Fibroblast of skin of scalp (primary cell): ENCODE measurements at regions not wholly inside any gene's neighbourhood (a gene's known extent, or its start where the extent isn't known, plus 50 kb on each side); places are given as distances from the start of the nearest gene placed in this dataset.

Experiments
- DNase-seq: peaks from one replicate; pipeline ENCODE4 v3.0.0-alpha.2; 2013

DNA sequence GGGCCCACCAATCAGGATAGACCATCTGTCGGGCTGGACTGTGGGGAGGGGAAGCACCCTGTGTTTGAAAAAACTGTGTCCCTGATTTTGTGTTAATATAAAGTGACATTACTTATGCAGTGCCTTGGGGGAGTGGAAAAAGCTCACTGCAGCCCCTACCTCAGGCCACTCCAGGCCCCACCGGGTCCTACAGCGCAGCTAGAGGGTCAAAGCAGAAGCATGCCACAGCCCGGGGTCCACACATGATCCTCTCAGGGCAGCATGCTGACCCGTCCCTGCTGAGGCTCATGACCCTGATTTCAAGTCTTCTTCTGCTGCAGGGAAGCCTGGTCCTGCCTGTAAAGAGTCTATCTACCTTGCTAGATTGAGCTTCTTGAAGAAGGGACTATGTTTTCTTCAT is 133.0 kb upstream of the PLCB4 start:
- no peak for DNase-seq

DNA sequence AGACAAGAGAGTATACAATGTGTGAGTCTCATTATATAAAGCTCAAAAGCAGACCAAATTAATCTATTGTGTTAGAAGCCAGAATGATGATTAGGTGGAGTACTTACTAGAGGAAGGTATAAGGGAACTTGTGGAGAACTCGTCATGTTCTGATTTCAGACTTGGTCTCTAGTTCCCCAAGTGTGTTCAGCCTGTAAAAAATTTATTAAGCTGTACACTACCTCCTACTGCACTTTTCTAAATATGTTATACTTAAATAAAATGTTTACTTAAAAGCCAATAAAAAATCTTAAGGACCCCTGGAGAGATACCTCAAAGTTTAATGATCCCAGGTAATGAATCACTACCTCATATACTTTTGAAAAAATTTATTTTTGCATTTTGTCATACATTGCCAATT is 130.4 kb upstream of the PLCB4 start:
- DNase-seq: no peak

DNA sequence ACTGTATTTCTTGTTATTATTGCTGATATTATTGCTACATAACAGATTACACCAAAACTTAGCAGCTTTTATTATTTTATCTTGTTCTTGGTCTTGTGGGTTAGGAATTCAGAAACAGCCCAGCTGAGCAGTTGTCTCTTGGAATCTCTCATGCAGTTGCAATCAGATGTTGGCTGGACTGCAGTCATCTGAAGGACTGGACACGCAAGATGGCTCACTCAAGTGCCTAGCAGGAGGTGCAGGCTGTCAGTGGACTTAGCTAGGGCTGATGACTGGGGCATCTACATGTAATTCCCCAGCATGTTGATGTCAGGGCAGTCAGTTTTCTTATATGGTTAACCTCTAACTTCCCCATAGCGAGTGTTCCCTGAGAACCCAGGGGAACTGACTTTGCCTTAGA is 128.6 kb upstream of the PLCB4 start:
- no peak for DNase-seq

DNA sequence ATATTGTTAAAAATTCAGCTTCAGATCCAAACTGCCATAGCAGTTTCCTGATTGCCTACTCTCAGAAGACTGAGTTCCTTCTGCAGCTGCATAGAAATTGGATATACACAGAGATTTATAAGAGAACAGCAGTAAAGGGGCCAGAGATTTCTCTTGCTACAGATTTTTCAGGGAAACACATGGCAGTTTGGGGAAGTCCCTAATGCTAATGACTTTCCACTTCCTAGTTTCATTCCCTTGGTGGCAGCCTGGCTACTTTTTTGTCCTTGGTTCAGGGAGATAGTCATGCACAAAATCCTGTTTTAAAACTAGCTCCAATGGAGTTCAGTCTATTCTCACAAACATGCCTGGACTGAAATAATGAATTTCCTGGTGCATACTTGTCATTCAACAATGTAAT is 125.3 kb upstream of the PLCB4 start:
- DNase-seq: no peak

DNA sequence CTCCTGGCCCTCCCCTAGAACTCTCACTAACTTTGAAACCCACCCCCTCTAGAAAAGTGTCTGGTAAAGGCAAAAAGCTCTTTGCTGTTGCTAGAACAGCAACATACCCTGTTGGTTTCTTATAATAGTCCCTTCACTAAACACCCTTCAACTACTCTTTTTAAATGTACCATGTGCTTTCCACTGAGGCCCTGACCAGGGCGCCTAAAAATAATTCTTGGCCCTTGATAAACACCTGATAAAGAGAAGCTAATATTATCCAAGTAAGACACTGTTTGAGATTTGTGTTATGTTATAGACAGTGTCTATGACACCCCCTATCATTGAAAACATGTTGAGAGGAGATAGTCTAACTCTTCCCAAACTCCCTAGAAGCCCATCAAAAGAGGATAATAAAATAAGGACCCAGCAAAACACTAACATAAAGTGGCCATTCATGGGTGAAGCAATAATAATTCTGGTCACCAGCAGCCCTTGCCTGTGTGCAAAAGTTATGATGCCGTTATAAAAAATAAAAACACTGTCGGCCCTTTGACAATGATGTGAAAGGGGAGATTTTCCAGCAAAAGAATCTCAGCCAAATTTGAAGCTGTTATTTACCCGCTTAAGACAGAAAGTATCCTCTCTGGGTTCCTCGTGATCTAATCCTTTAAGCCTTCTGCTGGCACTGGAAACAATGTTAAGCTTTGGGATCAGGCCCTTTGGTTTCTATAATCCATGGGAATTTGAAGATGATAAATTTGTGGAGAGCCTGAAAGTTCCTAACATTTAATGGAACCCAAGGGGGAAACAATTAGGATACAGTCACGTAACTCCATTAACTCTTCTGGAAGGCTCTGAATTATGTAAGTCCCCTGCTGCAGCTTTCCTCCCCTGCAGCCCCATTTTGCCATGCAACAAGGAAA is 122.6 kb upstream of the PLCB4 start:
- peak; percentile 27 for DNase-seq

DNA sequence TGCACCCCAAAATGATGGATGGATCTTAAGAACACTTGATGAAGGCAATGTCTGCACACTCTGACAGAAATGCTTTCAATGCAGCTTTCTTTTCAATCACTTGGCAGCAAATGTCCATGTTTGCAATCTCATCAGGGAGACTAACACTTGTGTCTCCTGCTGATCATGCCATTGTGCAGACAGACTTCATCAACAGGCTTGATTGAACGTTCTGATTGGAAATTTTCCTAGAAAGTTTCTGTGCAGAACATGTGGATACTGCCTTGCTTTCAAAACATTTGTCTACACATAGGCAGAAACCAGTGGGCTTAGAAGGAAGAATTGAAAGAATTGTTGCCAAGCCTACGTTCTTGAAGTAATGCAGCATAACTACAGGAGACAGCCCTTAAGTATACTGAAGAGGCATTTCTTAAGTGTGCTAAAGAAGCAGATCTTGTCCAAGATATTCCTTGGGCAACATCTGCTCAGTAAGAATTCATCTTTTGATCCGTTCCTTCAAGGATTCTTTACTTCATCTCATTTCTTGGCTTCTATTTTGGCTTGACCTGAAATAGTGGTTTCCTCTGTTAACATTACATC is 120.4 kb upstream of the PLCB4 start:
- DNase-seq: no peak

DNA sequence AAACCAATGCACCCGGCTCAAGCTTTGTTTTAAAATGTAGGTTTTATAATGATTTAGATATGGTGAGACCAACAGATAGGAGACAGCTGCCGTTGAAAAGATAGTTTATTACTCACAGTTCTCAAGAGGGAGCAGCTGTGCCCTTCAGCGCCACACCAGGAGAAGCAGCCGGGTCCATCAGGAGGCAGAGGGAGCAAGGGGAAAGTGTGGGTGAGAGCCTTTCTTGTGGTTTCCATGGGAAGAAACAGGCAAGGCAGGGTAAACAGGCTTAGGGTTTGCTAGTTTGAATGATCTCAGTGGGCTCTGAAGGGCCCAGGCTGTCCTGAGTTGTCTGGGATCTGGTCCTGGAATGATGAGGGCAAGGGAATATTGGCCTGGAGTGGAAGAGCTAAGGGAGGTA is 117.7 kb upstream of the PLCB4 start:
- DNase-seq: no peak

DNA sequence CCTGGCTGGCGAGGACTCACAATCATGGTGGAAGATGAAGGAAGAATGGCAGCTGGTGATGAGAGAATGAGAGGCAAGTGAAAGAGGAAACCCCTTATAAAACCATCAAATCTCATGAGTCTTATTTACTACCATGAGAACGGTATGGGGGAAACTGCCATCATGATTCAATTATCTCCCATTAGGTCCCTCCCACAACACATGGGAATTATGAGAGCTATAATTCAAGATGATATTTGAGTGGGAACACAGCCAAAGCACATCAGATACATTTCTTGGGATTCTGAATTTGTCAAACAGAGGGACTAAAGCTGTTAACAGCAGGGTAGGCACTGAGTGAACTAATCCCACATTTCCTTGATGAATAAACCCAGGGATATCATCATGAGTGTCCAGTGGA is 116.2 kb upstream of the PLCB4 start:
- DNase-seq: peak; percentile 65

DNA sequence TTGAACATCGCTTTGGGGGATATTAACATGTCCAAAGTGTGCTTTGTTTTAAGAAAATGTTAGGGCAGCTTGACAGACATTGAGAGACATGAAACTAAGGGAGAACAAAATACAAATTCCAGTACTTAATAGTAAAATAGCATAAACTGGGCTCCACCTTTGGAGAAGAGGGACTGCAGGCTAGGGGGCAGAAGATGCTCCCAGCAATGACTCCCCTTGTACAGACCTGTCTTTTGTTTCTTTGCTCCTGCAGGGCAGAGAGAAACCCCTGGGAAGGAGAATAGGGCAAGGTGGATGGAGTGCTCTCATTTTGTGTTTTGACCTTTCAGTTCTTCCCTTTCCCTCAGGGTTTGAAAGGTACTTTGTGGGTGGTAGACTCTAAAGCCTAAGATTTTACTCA is 115.6 kb upstream of the PLCB4 start:
- DNase-seq: no peak

DNA sequence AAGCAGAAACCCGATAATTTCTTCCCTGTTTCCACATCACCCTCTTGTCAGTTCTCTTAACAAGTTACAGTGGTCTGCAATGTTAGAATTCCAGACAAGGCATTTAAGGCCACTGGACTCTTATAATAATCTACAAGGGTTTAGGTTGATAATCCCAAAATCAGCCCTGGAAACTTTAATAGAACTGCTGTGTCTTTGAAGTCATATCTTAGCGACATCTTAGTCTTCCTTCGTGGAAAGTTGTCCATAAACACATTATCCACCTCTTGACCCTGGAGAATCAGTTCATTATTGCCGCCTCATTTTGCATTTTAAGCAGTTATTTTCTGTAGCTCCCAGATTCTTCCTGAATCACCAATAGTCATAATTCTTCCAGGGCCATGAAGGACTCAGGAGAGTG is 108.6 kb upstream of the PLCB4 start:
- no peak for DNase-seq

DNA sequence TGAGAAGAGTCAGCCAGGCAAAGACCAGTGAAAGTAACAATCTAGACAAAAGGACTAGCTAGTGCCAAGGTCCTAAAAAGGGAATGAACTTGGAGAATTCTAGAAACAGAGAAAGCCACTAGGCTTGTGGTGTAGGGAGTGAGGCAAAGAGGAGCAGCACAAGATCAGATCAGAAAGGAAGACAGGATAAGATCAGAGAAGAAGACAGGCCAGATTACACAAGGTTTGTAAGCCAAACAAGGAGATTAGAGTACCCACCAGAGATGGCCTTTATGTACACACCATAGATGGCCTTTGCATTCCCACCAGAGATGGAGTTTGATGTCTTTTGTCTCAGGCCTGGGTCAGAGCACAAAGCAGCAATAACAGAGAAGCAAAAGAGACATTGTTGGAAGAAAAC is 105.6 kb upstream of the PLCB4 start:
- no peak for DNase-seq

DNA sequence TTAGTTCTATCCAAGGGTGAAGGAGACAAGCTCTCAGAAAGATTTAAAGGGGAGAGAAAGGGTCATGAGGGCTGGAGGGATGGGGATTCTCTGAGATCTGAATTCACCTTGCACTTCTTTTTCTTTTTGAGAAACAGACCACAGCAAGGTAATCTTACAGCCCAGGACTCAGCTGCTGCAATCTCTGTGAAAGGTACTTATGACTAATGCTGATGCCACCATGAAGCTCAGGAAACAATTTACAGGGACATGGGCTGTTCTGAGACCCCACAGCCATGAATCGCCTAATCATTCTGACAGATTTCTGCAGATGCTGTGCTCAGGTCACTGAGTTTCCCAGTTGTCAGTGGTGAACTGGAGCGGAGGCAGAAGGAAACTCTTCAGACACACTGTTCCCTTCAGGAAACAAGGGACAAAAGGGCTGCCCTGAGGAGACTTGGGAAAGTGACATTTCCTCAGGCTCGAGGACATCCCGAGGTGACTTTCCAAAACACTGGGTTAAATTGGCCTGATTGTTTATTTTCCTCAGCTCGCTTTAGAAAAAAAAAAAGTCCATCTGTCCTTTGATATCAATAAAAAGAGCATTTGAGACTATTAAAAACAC is 103.8 kb upstream of the PLCB4 start:
- DNase-seq: no peak

DNA sequence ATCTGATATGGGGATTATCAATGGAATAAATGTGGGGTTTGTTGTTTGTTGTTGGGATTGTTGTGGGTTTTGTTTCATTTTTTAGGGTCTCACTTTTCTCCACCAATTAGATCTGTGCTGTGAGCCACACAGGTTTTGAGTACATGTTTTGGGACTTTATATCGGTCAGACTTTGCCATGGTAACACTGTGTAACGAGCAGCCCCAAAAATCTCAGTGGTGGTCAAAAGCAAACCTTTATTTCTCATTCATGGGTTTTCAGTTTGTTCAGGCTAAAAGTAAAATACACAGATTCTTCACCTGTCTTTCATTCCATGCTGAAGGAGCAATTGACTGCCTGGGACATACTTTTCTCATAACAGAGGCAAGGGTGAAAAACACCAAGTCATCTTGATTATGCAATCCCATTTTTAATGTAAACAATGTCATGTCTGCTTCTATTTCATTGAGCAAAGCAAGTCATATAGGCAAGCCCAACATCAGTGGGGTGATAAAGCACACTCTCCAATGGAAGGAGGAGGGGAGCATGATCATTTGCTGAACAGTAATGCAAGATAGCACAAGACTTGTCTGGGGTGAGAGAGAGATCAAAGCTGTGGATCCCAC is 101.1 kb upstream of the PLCB4 start:
- no peak for DNase-seq

DNA sequence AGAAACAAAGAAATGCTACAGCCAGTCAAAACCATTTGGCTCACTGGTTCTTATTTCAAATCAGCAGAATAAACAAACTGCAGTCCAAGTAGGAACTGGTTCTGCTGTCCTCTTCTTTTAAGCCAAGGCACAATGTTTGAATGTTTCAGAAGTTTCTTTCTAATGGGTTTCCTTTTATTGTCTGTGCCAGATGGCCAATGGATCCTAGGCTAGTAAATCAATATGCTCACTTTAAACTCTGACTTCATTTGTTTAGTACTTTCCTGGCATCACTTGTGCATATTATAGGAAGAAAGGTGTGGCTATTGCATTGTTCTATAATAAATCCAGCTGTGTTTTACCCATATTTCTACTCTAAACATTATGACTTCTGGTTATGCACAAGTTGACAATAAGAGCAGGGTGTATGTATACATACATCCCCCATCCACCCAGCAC is 99.7 kb upstream of the PLCB4 start:
- DNase-seq: no peak

DNA sequence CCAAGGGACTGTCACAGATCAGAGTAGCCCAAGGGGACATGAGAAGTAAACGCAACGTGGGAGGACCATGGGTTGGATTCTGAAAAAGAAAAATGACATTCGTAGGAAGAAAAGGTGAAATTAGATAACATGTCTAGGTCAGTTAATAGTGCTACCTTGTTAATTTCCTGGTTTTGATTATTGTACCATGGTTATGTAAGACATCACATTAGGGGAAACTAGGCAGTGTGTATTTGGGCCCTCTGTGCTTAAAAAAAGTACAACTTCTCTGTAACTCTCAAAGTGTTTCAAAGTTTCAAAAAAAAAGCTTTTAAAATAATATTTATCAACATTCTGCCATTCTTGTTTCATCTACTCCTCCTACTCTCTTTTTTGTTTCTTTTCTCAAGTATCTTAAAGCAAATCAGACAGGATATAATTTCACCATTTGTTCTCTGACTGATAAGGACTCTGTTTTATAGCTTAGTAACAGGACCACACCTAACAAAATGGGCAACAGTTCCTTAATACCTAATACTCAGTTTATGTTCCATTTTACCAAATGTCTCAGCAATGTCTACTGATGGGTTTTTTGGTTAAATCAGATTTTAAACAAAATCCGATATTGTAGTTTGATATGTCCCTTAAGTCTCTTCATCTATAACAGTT is 97.1 kb upstream of the PLCB4 start:
- DNase-seq: no peak

DNA sequence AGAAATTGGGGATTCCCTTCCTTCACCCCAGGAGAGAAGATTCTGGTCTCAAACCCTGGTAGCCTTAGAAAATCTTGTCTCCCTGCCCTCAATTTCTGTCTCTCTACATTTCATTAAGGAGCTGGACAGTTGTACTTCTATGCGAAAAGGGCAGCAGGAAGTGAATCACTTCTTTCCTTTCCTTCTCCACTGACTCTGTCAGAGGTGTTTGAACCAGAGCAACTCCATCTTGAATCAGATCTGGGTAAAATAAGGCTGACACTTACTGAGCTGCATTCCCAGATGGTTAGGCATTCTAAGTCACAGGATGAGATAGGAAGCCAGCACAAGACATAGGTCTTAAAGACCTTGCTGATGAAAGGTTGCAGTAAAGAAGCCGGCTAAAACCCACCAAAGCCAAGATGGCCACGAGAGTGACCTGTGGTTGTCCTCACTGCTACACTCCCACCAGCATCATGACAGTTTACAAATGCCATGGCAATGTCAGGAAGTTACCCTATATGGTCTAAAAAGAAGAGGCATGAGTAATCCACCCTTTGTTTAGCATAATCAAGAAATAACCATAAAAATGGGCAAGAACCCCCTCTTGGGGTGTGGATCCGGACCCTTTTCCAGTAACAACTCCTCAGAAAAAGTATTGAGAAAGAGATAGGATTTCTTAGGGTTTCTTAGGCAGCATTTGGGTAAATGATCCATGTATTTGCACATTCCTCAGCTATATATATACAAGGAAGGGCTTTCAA is 95.8 kb upstream of the PLCB4 start:
- no peak for DNase-seq

DNA sequence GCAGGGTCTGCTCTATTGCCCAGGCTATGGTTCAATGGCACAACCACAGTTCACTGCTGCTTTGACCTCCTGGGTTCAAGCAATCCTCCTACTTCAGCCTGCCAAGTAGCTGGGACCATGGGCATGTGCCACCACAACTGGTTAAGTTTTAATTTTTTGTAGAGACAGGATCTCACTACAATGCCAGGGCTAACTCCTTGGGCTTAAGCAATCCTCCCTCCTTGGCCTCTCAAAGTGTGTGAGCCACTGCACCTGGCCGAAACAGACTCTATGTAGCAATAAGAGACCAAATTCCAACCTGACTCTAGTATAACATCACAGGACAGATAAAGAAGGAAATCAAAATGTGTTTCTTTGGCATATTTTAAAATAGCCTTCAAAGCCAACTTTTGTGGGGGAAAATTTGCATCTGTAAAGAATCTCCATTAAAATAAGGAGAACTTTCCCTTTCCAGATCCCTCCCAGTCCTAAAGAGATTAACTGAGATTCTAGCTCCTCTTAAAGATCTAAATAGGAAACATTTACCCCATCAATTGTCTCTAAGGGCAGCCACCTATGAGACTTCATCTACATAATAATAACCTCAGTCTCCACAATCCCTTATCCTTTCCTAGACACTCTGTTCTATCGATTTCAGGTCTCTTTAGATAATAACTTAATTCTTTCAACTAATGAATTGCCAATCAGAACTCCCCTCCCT is 94.7 kb upstream of the PLCB4 start:
- no peak for DNase-seq

DNA sequence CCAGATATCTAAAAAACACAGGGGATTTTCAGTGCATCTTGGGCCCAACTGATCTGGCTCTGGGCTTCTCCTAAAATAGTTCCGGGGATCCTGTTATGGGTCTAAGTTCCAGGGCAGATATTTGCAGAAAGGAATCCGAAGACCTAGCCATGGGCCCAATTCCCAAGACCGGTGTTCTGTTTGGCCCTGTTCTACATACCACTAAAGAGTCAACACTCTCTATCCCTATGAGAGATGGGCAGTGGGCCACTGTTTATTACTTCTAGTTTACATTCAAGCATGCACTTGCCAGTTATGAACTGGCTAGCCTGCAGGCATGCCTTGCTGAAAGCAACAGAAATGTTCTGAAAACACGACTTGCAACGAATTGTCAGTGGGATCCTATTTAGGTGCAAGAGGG is 87.4 kb upstream of the PLCB4 start:
- no peak for DNase-seq

DNA sequence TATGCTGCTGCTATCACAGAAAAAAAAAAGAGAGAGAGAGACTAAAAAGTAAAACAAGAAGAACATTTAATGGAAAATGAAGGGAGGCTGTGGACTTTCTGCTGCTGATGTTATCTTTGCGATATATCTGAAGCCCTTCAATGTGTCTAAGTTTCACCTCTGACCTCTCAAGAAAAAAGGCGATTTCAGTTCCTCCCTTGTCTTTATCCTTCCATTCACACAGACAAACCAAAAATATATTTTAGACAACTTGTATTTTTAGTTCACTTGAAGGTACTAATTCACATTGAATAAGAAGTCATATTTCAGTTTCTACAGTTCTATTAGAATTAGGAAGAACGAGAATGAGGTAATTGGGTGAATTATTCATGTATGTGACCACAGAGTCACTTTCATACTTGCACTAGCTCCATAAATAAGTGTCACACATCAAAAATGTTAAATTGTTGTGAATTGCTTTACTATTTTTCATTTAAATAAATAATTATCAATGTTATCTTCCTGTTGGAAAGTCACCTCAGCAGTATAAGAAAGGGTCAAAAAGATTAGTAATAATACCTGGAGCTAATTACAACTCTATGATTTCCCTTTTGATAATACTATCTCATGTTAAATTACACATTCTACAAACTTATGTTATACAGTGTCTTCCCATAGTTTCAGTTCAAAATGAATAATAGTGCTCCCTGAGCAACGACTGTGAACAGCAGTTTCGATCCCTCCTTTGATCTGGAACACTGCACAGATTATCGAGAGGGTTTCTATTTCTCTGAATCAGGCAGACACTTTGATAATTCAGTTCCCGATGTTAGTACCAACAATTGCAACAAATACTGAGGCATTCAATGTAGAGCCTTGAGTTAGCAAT is 85.2 kb upstream of the PLCB4 start:
- DNase-seq: no peak

DNA sequence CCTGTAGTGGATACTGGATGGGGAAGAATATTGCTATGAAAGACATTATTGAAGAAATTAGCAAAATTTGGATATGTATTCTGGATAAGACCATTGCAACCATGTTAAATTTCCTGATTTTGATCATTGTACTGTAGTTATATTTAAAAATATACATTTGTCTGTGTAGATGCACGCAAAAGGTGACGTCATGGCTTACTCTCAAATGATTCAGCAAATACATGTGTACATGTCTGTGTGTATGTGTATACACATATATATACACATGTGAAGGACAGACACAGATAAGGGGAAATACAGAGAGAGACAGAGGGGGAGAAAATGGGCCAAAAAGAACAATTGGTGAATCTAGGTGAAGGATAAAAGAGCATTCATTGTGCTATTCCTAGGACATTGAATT is 82.3 kb upstream of the PLCB4 start:
- DNase-seq: no peak

DNA sequence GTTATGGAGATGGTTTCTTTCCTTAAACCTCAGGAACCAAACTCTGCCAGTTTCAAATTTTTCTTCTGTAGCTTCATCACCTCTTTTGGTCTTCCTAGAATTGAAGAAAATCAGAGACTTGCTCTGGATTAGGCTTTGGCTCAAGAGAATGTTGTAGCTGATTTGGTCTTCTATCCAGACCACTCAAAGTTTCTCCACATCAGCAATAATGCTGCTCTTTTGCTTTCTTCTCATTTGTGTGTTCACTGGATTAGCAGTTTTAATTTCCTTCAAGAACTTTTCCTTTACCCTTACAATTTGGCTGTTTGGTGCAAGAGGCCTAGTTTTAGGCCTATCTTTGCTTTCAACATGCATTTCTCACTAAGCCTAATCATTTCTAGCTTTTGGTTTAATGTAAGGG is 78.1 kb upstream of the PLCB4 start:
- no peak for DNase-seq
